HG02938 (cell line): ENCODE measurements at regions not wholly inside any gene's neighbourhood (a gene's known extent, or its start where the extent isn't known, plus 50 kb on each side); places are given as distances from the start of the nearest gene placed in this dataset.

Experiments used
- ATAC-seq: cut with Tn5 transposase; IDR thresholded peaks from one replicate; pipeline ENCODE4 v1.9.1; 2021; ENCODE audit warnings: mild to moderate bottlenecking, moderate library complexity; ENCODE audit not compliant: unreplicated experiment

GRCh38 chr3:107943786-107944523 is 146.9 kb downstream of the CD47 start:
- ATAC-seq, result no peak

GRCh38 chr3:107942951-107943749 is 147.7 kb downstream of the CD47 start:
- ATAC-seq, result no peak

- peak; percentile 76 for ATAC-seq
Observed at GRCh38 chr3:107942244-107942643, 148.6 kb downstream of the CD47 start.

GRCh38 chr3:107939691-107940442 is 151.0 kb downstream of the CD47 start:
- no peak for ATAC-seq

GRCh38 chr3:107938143-107938542 is 152.7 kb downstream of the CD47 start:
- no peak for ATAC-seq

- ATAC-seq, result no peak
Observed at GRCh38 chr3:107934808-107935207, 156.0 kb downstream of the CD47 start.

GRCh38 chr3:107933450-107933849 is 157.4 kb downstream of the CD47 start:
- ATAC-seq, result no peak

- ATAC-seq, result no peak
Observed at GRCh38 chr3:107931326-107931725, 159.5 kb downstream of the CD47 start.

- no peak for ATAC-seq
Observed at GRCh38 chr3:107929088-107929487, 161.7 kb downstream of the CD47 start.

- peak; percentile 26 for ATAC-seq
Observed at GRCh38 chr3:107928084-107928445, 162.8 kb downstream of the CD47 start.

- ATAC-seq, result peak; percentile 93
Observed at GRCh38 chr3:107927361-107928083, 163.3 kb downstream of the CD47 start.

- ATAC-seq, result no peak
Observed at GRCh38 chr3:107925851-107926250, 165.0 kb downstream of the CD47 start.

- ATAC-seq, result no peak
Observed at GRCh38 chr3:107921038-107921437, 169.8 kb downstream of the CD47 start.

- ATAC-seq, result no peak
Observed at GRCh38 chr3:107920538-107920937, 170.3 kb downstream of the CD47 start.

- ATAC-seq, result no peak
Observed at GRCh38 chr3:107919239-107919638, 171.6 kb downstream of the CD47 start.

- no peak for ATAC-seq
Observed at GRCh38 chr3:107916171-107916570, 174.7 kb downstream of the CD47 start.

- ATAC-seq, result no peak
Observed at GRCh38 chr3:107915706-107916105, 175.1 kb downstream of the CD47 start.

- no peak for ATAC-seq
Observed at GRCh38 chr3:107913701-107914100, 177.1 kb downstream of the CD47 start.

- no peak for ATAC-seq
Observed at GRCh38 chr3:107911337-107912000, 179.4 kb downstream of the CD47 start.

GRCh38 chr3:107910713-107911259 is 180.0 kb downstream of the CD47 start:
- ATAC-seq, result peak; percentile 98
